CD4-positive, CD25-positive, alpha-beta regulatory T cell (primary cell): ENCODE measurements at regions not wholly inside any gene's neighbourhood (a gene's known extent, or its start where the extent isn't known, plus 50 kb on each side); places are given as distances from the start of the nearest gene placed in this dataset.

ENCODE experiments used
- ATAC-seq, 2 donors: fragments of 150-1000 bp; cut with Tn5 transposase; one replicate each; pipeline ENCODE4 v1.10.0; 2021; ENCODE audit warnings: low read depth in 2 of 2, moderate number of reproducible peaks in 2 of 2, moderate library complexity in 1 of 2
- DNase-seq, 3 donors: peaks; one replicate each; pipeline versions ENCODE4 v3.0.0 to v3.0.0-alpha.2; 2012 to 2022; ENCODE audit warnings: mixed read lengths in 1 of 3
- H3K27ac ChIP-seq: one replicate; pipeline ENCODE4 v1.7.0; 2013; ENCODE audit warnings: mild to moderate bottlenecking, low read length; ENCODE audit not compliant: insufficient read depth, poor library complexity, severe bottlenecking
- H3K27me3 ChIP-seq: one replicate; pipeline ENCODE4 v1.7.0; 2013; ENCODE audit warnings: low read length; ENCODE audit not compliant: control insufficient read depth, insufficient read depth
- H3K36me3 ChIP-seq: one replicate; pipeline ENCODE4 v1.7.0; 2013; ENCODE audit warnings: mild to moderate bottlenecking, low read length, moderate library complexity; ENCODE audit not compliant: control insufficient read depth, insufficient read depth
- H3K4me1 ChIP-seq: 2 replicates; pipeline ENCODE4 v1.7.0; 2013; ENCODE audit warnings: mild to moderate bottlenecking, low read length; ENCODE audit not compliant: insufficient read depth, control insufficient read depth, poor library complexity, severe bottlenecking
- H3K4me3 ChIP-seq: one replicate; pipeline ENCODE4 v1.7.0; 2013; ENCODE audit warnings: low read depth, mild to moderate bottlenecking, low read length, moderate library complexity
- H3K9me3 ChIP-seq, 2 experiments: 1 replicate in 1 of 2; 2 replicates in 1 of 2; pipeline ENCODE4 v1.7.0; 2013; ENCODE audit warnings: low read length in 2 of 2, mild to moderate bottlenecking in 1 of 2, moderate library complexity in 1 of 2; ENCODE audit not compliant: control insufficient read depth in 2 of 2
- H3K27ac Mint-ChIP-seq, 3 donors: one replicate each; pipeline ENCODE4 v1.8.0; 2020 to 2022; ENCODE audit warnings: mild to moderate bottlenecking in 3 of 3, mixed read lengths in 3 of 3, moderate library complexity in 2 of 3
- H3K27me3 Mint-ChIP-seq: one replicate; pipeline ENCODE4 v1.8.0; 2022; ENCODE audit warnings: mild to moderate bottlenecking, mixed read lengths
- H3K36me3 Mint-ChIP-seq: one replicate; pipeline ENCODE4 v1.8.0; 2020; ENCODE audit warnings: mixed read lengths
- H3K4me1 Mint-ChIP-seq, 4 donors: one replicate each; pipeline ENCODE4 v1.8.0; 2020 to 2022; ENCODE audit warnings: mixed read lengths in 4 of 4, mild to moderate bottlenecking in 1 of 4
- H3K4me3 Mint-ChIP-seq, 4 donors: one replicate each; pipeline ENCODE4 v1.8.0; 2020 to 2022; ENCODE audit warnings: mild to moderate bottlenecking in 4 of 4, mixed read lengths in 4 of 4, moderate library complexity in 3 of 4
- H3K9me3 Mint-ChIP-seq, 7 donors: one replicate each; pipeline ENCODE4 v1.8.0; 2020 to 2022; ENCODE audit warnings: mixed read lengths in 7 of 7, mild to moderate bottlenecking in 3 of 7, moderate library complexity in 2 of 7

DNA sequence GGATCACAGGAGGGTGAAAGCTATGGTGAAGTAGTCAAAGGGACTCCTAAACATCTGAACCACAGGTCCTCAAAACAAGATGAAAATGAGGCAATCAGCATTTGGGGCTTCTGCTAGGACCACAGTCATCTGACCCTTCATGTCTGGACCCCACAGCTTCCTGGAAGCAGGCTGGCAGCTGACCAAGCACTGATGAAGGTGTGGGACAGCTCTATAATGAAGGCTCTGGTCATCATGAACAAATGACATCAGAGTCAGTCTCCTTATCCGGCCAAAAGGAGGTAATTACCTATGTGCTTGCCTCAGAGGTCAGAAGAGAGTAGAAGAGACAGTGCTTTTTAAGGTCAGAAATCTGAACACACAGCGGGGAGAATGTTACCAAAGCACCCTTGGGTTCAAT lies 101.2 kb upstream of the GNAO1 start:
- no peak overlapping the region for H3K4me3 ChIP-seq
- Mint-ChIP-seq H3K36me3 (no peaks in the 10 kb centered on the region), H3K27ac (no peak overlapping the region), H3K9me3 (peaks cover 0 to 3% (median 0%) of the 10 kb centered on the region in 7 donors), H3K4me3 (no peak overlapping the region), H3K27me3 (peaks cover 4% of the 10 kb centered on the region), H3K4me1 (no peaks in the 10 kb centered on the region)
- ATAC-seq (no peak), DNase-seq (no peak)
- H3K36me3 ChIP-seq: no peaks in the 10 kb centered on the region
- H3K4me1 ChIP-seq: no peaks in the 10 kb centered on the region
- no peaks in the 10 kb centered on the region for H3K9me3 ChIP-seq
- H3K27ac ChIP-seq: no peak overlapping the region
- no peaks in the 10 kb centered on the region for H3K27me3 ChIP-seq

DNA sequence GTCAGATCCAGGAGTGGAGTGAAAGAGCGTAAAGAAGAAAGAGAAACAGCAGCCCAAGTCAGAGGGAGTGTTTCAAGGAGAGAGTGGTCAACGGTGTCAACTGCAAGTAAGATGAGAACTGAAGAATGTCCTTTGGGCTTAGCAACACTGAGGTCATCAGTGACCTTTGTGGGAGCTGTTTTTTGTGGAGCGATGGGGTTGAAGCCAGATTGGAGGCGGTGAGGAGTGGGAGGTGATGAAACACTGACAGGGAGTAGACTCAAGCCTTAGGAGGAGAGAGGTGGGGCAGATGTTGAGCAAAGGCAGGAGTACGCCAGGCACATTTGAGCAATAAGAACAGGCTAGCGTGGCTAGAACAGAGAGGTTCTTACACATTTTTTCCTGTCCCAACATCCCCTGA lies 103.7 kb upstream of the GNAO1 start:
- H3K27me3 ChIP-seq: no peaks in the 10 kb centered on the region
- Mint-ChIP-seq H3K36me3 (no peaks in the 10 kb centered on the region), H3K27ac (no peak overlapping the region), H3K9me3 (peaks cover 0 to 7% (median 0%) of the 10 kb centered on the region in 7 donors), H3K27me3 (peaks cover 4% of the 10 kb centered on the region), H3K4me3 (no peak overlapping the region), H3K4me1 (no peaks in the 10 kb centered on the region)
- H3K36me3 ChIP-seq: no peaks in the 10 kb centered on the region
- H3K4me1 ChIP-seq: no peaks in the 10 kb centered on the region
- ATAC-seq: no peak
- no peak overlapping the region for H3K4me3 ChIP-seq
- DNase-seq: no peak
- no peaks in the 10 kb centered on the region for H3K9me3 ChIP-seq
- no peak overlapping the region for H3K27ac ChIP-seq

DNA sequence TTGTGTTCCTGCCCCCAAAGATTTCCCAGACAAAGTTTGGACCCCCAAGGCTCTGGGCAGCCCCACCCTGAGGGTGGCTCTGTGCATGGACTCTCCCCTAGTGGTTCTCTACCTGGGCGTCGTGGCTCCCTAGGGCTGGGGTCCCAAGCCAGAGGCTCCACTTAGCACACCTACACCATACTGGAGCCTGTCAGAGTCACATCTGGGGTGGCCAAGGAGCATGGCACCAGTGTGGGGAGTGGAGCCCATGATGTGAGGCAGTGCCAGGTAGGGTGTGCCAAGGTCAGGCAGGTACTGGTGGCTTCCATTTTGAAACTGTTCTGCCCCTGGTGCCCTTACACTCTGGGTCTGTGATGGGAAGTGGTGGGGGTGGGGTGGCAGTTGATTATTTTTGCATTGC lies 109.9 kb upstream of the GNAO1 start:
- ATAC-seq: no peak
- Mint-ChIP-seq H3K27ac (no peak overlapping the region), H3K4me1 (no peaks in the 10 kb centered on the region), H3K4me3 (no peak overlapping the region), H3K9me3 (peaks cover 0 to 11% (median 0%) of the 10 kb centered on the region in 7 donors), H3K36me3 (no peaks in the 10 kb centered on the region), H3K27me3 (no peaks in the 10 kb centered on the region)
- Histone ChIP-seq H3K4me3 (no peak overlapping the region), H3K27ac (no peak overlapping the region), H3K4me1 (no peaks in the 10 kb centered on the region), H3K9me3 (no peaks in the 10 kb centered on the region), H3K36me3 (no peaks in the 10 kb centered on the region), H3K27me3 (no peaks in the 10 kb centered on the region)
- DNase-seq: no peak

DNA sequence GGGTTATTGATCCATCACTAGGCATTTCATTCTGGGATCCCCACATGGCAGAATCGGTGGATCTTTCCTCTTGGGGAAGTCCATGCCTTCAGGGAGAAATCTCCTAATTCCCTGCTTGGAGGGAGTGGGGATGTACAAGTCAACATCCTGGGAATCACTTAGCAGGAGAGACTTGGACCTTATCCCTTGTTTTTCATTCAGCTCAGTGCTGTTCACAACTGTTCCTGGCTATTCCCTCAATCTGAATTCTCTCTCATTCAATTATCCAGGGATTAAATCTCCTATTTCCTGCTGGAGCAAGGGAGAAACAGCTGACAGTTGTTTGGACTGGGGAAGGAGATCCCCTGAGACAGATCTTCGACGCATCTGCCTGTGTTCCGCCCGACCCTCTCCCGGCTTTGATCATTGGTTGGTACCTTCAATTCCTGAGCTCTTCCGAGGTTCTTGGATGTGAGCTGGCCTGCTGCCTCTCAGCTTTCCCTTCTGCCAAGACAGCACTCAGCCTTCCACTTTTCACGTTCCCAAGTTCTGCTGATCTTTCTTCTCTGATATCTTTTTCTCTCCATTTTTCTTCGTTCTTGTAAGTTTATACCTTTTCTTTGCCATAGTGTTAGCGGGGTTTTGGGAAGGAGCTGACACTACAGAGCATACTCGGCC lies 115.4 kb upstream of the GNAO1 start:
- ATAC-seq (no peak), DNase-seq (no peak)
- H3K27me3 Mint-ChIP-seq: peaks cover 5% of the 10 kb centered on the region
- no peaks in the 10 kb centered on the region for H3K36me3 ChIP-seq
- no peak overlapping the region for H3K4me3 ChIP-seq
- H3K27ac ChIP-seq: no peak overlapping the region
- H3K27me3 ChIP-seq: no peaks in the 10 kb centered on the region
- no peaks in the 10 kb centered on the region for H3K4me1 Mint-ChIP-seq
- H3K4me1 ChIP-seq: no peaks in the 10 kb centered on the region
- no peak overlapping the region for H3K4me3 Mint-ChIP-seq
- no peaks in the 10 kb centered on the region for H3K36me3 Mint-ChIP-seq
- no peaks in the 10 kb centered on the region for H3K9me3 ChIP-seq
- H3K27ac Mint-ChIP-seq: no peak overlapping the region
- peaks cover 0 to 2% (median 0%) of the 10 kb centered on the region in 7 donors for H3K9me3 Mint-ChIP-seq

DNA sequence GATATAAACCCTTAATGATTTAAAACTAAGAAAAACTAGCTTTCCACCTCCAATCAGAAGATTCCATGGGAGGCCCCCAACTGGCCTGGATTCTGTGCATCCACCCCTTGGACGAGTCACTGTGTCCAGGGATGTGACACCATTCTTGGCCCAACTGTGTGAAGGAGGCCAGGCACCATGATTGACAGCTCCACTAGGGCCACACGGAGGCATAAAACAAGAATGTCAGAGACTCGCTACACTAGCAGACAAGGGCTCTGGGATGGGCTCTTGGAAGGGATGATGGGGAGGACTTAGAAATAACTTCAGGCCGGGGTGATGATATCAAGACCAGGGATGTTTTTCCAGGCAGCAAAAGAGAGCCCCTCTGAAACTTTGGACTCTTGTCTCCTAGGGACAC lies 117.8 kb upstream of the GNAO1 start:
- H3K36me3 Mint-ChIP-seq: no peaks in the 10 kb centered on the region
- H3K27ac ChIP-seq: no peak overlapping the region
- DNase-seq (no peak), ATAC-seq (no peak)
- H3K9me3 Mint-ChIP-seq: peaks cover 0 to 3% (median 0%) of the 10 kb centered on the region in 7 donors
- no peak overlapping the region for H3K4me3 ChIP-seq
- no peaks in the 10 kb centered on the region for H3K4me1 ChIP-seq
- H3K9me3 ChIP-seq: no peaks in the 10 kb centered on the region
- H3K27me3 ChIP-seq: peaks cover 3% of the 10 kb centered on the region
- H3K27ac Mint-ChIP-seq: no peak overlapping the region
- H3K4me3 Mint-ChIP-seq: no peak overlapping the region
- H3K36me3 ChIP-seq: no peaks in the 10 kb centered on the region
- H3K27me3 Mint-ChIP-seq: peaks cover 5% of the 10 kb centered on the region
- no peaks in the 10 kb centered on the region for H3K4me1 Mint-ChIP-seq

DNA sequence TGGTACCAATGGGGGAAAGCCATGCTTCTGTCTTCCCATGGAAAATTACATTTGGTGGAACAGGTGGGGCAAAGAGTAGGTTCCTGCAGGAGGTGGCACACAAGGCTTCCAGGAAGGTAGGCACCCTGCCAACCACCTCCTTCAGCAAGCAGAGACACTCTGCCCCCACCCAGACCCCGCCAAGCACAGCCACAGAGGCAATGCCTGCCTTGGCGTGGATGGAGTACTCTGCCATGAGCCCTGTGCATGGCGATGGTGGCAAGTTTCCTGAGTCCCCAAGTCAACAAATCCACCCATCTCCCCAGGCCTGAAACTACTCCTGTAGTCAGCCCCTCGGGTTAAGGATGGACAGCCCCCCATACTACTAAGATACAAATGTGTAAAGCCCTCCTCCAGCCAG lies 119.2 kb upstream of the GNAO1 start:
- DNase-seq: no peak
- Mint-ChIP-seq H3K4me1 (no peaks in the 10 kb centered on the region), H3K27me3 (peaks cover 5% of the 10 kb centered on the region), H3K27ac (no peak overlapping the region), H3K4me3 (no peak overlapping the region), H3K9me3 (peaks cover 0 to 3% (median 0%) of the 10 kb centered on the region in 7 donors), H3K36me3 (no peaks in the 10 kb centered on the region)
- no peak overlapping the region for H3K27ac ChIP-seq
- peaks cover 3% of the 10 kb centered on the region for H3K27me3 ChIP-seq
- no peak for ATAC-seq
- no peaks in the 10 kb centered on the region for H3K9me3 ChIP-seq
- no peaks in the 10 kb centered on the region for H3K4me1 ChIP-seq
- H3K4me3 ChIP-seq: no peak overlapping the region
- no peaks in the 10 kb centered on the region for H3K36me3 ChIP-seq

DNA sequence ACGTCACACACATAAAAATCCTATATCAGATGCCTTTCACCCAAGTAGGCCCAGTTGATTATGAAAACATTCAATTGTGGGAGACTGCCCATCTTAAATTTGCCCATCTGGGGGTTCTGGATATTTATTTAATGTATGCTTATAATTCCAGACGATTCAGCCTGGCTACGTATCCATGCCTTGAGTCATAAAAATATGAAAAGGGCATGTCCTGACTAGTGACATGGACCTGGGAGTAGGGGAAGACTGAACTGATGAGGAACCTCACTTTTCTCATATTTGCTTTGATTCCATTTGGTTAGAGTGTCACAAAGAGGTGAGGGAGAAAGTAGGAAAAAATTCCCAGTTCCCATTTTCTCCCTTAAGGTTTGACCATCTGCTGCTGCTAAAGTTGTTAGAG lies 122.5 kb upstream of the GNAO1 start:
- no peak for DNase-seq
- no peaks in the 10 kb centered on the region for H3K9me3 ChIP-seq
- no peak for ATAC-seq
- no peak overlapping the region for H3K27ac ChIP-seq
- Mint-ChIP-seq H3K4me1 (no peaks in the 10 kb centered on the region), H3K36me3 (no peaks in the 10 kb centered on the region), H3K27me3 (peaks cover 5% of the 10 kb centered on the region), H3K27ac (no peak overlapping the region), H3K4me3 (no peak overlapping the region), H3K9me3 (peaks cover 0 to 3% (median 0%) of the 10 kb centered on the region in 7 donors)
- no peak overlapping the region for H3K4me3 ChIP-seq
- H3K36me3 ChIP-seq: no peaks in the 10 kb centered on the region
- H3K4me1 ChIP-seq: no peaks in the 10 kb centered on the region
- peaks cover 3% of the 10 kb centered on the region for H3K27me3 ChIP-seq

DNA sequence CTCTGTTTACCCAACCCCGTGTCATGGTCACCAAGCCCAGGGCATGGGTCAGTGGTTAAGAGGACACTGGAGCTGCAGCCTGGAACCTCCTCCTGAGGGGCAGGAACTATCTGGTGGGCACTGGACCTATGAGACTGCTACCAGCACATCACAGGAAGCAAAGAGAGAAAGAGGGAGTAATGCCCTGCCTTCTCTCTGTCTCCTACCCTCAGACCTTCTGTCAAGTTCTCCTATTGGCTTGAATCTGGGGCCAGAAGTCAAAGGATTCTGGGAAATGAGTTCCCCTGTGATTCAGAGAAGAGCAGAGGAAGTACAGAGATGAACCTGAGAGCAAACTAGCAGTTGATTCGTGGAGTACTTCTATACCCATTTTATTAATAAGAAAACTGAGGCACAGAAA lies 123.0 kb upstream of the GNAO1 start:
- ATAC-seq (no peak), DNase-seq (peak in 1 of 3 donors; percentile 41)
- no peaks in the 10 kb centered on the region for H3K4me1 Mint-ChIP-seq
- Histone ChIP-seq H3K9me3 (no peaks in the 10 kb centered on the region), H3K27ac (no peak overlapping the region), H3K36me3 (no peaks in the 10 kb centered on the region), H3K27me3 (peaks cover 3% of the 10 kb centered on the region), H3K4me3 (no peak overlapping the region), H3K4me1 (no peaks in the 10 kb centered on the region)
- H3K4me3 Mint-ChIP-seq: no peak overlapping the region
- peaks cover 0 to 3% (median 0%) of the 10 kb centered on the region in 7 donors for H3K9me3 Mint-ChIP-seq
- peaks cover 3% of the 10 kb centered on the region for H3K27me3 Mint-ChIP-seq
- no peak overlapping the region for H3K27ac Mint-ChIP-seq
- H3K36me3 Mint-ChIP-seq: no peaks in the 10 kb centered on the region
